ENCODE measurements at regions not wholly inside any gene's neighbourhood (a gene's known extent, or its start where the extent isn't known, plus 50 kb on each side); places are given as distances from the start of the nearest gene placed in this dataset.

- no peaks in the 10 kb centered on the region for H3K27me3 ChIP-seq
- no peaks in the 10 kb centered on the region for H3K9me3 ChIP-seq
- H3K27ac ChIP-seq, result no peak overlapping the region
- H3K4me3 ChIP-seq, result no peak overlapping the region
- H3K36me3 ChIP-seq, result no peaks in the 10 kb centered on the region
- ATAC-seq, result no peak
- TF ChIP-seq EP300 (IDR thresholded peaks at IDR 0.05) (no peak), POLR2A (IDR thresholded peaks at IDR 0.05) (no peak), POLR2AphosphoS5 (IDR thresholded peaks at IDR 0.05) (no peak), CTCF (IDR thresholded peaks at IDR 0.05) (no peak)
- no peaks in the 10 kb centered on the region for H3K4me1 ChIP-seq
Measured at GRCh38 chrX:42442745-42443144, 335.2 kb downstream of the PPP1R2C start.

- WGBS, 2 donors (ENCODE audit: low coverage in 1 of 2), result 38 to 91% methylated on average over 1 of the region's 1 CpG
- Histone ChIP-seq H3K27ac (no peak overlapping the region), H3K9me3 (no peaks in the 10 kb centered on the region), H3K4me3 (no peak overlapping the region), H3K36me3 (no peaks in the 10 kb centered on the region), H3K4me1 (no peaks in the 10 kb centered on the region), H3K27me3 (no peaks in the 10 kb centered on the region)
- no peak for ATAC-seq
- TF ChIP-seq EP300 (IDR thresholded peaks at IDR 0.05) (no peak), POLR2A (IDR thresholded peaks at IDR 0.05) (no peak), POLR2AphosphoS5 (IDR thresholded peaks at IDR 0.05) (no peak), CTCF (IDR thresholded peaks at IDR 0.05) (no peak)
Measured at GRCh38 chrX:42437211-42437610, 340.8 kb downstream of the PPP1R2C start.

GRCh38 chrX:42434458-42435166 lies 343.4 kb downstream of the PPP1R2C start:
- no peaks in the 10 kb centered on the region for H3K9me3 ChIP-seq
- no peaks in the 10 kb centered on the region for H3K36me3 ChIP-seq
- WGBS, 2 donors (ENCODE audit: low coverage in 1 of 2), result 93% methylated on average over 3 of the region's 4 CpGs; no CpG with 5 or more reads in 1 of the 2 donors
- H3K4me1 ChIP-seq, result no peaks in the 10 kb centered on the region
- H3K27me3 ChIP-seq, result no peaks in the 10 kb centered on the region
- no peak overlapping the region for H3K4me3 ChIP-seq
- TF ChIP-seq POLR2AphosphoS5 (IDR thresholded peaks at IDR 0.05), result no peak
- ATAC-seq, result no peak
- no peak overlapping the region for H3K27ac ChIP-seq

- H3K27ac ChIP-seq, result no peak overlapping the region
- no peak overlapping the region for H3K4me3 ChIP-seq
- no peaks in the 10 kb centered on the region for H3K36me3 ChIP-seq
- no peak for TF ChIP-seq EP300 (IDR thresholded peaks at IDR 0.05)
- TF ChIP-seq POLR2A (IDR thresholded peaks at IDR 0.05), result no peak
- no peak for TF ChIP-seq CTCF (IDR thresholded peaks at IDR 0.05)
- TF ChIP-seq POLR2AphosphoS5 (IDR thresholded peaks at IDR 0.05), result no peak
- no peaks in the 10 kb centered on the region for H3K9me3 ChIP-seq
- ATAC-seq, result no peak
- H3K27me3 ChIP-seq, result no peaks in the 10 kb centered on the region
- WGBS, 2 donors (ENCODE audit: low coverage in 1 of 2), result 86 to 100% methylated on average over 2 of the region's 2 CpGs
- H3K4me1 ChIP-seq, result no peaks in the 10 kb centered on the region
Measured at GRCh38 chrX:42432552-42432951, 345.4 kb downstream of the PPP1R2C start.

GRCh38 chrX:42422961-42423360 lies 355.0 kb downstream of the PPP1R2C start:
- TF ChIP-seq POLR2A (IDR thresholded peaks at IDR 0.05) (no peak), CTCF (IDR thresholded peaks at IDR 0.05) (no peak), EP300 (IDR thresholded peaks at IDR 0.05) (no peak), POLR2AphosphoS5 (IDR thresholded peaks at IDR 0.05) (no peak)
- no peaks in the 10 kb centered on the region for H3K4me1 ChIP-seq
- H3K9me3 ChIP-seq, result no peaks in the 10 kb centered on the region
- 66 to 70% methylated on average over 3 of the region's 4 CpGs for whole genome bisulfite sequencing, 2 donors (ENCODE audit: low coverage in 1 of 2)
- no peak for ATAC-seq
- no peaks in the 10 kb centered on the region for H3K36me3 ChIP-seq
- no peak overlapping the region for H3K4me3 ChIP-seq
- H3K27ac ChIP-seq, result no peak overlapping the region
- H3K27me3 ChIP-seq, result no peaks in the 10 kb centered on the region

All from gastroesophageal sphincter (tissue), 4 donors.